LNCaP clone FGC (cell line): ENCODE measurements at regions not wholly inside any gene's neighbourhood (a gene's known extent, or its start where the extent isn't known, plus 50 kb on each side); places are given as distances from the start of the nearest gene placed in this dataset.

Experiments used
- DNase-seq: peaks from one replicate; pipeline ENCODE4 v3.0.0-alpha.2; 2011; ENCODE audit warnings: low read depth
- H3K4me3 ChIP-seq: 2 replicates; pipeline ENCODE4 v1.5.1; 2011; ENCODE audit warnings: mild to moderate bottlenecking, low read depth, low read length, control low read depth
- TF ChIP-seq, protein P1 (sequence below): IDR thresholded peaks from 2 replicates; pipeline ENCODE4 v1.5.1; 2012; ENCODE audit warnings: mild to moderate bottlenecking; ENCODE audit not compliant: control insufficient read depth, insufficient read depth; ENCODE audit errors: extremely low read depth

DNA sequence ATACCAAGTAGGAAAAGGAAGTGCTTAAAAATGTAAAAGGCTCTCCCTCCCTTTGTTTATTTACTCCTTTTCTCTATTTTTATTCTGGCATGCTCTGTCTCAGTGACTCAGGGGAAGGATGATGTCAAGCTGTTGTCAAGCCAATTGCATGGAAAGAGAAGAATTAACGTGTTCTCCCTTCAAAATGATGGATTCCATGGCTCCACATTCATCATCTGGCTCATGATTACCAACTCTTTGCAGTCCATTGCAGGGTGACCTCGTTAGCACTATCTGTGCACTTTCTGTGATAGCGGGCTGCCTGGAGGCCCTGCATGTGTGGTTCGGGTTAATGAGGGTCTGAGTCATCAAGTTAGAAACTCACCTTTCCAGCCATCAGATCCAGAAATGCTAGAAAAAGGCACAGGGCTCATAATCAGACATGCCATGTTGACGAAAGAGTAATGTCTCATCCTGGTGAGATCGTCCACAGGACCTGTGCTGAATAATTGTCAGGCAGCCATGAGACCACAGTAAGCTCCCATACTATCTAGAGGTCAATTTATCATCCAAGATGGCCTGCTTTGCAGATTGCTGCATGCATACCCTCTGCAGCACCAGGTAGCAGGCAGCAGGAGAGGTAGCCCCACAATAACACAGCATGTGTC is 79.2 kb upstream of the BTG1 start:
- DNase-seq, result no peak
- TF ChIP-seq, protein P1, sequence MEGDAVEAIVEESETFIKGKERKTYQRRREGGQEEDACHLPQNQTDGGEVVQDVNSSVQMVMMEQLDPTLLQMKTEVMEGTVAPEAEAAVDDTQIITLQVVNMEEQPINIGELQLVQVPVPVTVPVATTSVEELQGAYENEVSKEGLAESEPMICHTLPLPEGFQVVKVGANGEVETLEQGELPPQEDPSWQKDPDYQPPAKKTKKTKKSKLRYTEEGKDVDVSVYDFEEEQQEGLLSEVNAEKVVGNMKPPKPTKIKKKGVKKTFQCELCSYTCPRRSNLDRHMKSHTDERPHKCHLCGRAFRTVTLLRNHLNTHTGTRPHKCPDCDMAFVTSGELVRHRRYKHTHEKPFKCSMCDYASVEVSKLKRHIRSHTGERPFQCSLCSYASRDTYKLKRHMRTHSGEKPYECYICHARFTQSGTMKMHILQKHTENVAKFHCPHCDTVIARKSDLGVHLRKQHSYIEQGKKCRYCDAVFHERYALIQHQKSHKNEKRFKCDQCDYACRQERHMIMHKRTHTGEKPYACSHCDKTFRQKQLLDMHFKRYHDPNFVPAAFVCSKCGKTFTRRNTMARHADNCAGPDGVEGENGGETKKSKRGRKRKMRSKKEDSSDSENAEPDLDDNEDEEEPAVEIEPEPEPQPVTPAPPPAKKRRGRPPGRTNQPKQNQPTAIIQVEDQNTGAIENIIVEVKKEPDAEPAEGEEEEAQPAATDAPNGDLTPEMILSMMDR, result no peak
- no peak overlapping the region for H3K4me3 ChIP-seq

DNA sequence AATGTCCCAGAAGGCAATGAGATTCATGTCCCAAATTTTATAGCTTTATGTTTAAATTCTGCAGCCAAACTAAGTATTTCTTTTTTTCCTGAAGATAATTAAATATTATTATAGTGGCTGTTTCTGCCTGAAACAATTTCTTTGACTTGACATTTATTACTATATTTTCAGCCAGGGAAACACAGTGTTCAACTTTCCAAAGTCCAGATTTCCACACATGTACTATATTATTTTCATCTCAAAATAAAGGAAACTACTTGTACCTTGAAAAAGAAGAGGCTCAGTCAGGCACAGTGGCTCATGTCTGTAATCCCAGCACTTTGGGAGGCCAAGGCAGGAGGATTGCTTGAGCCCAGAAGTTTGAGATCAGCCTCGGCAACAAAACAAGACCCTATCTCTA is 77.8 kb upstream of the BTG1 start:
- no peak overlapping the region for H3K4me3 ChIP-seq
- TF ChIP-seq, protein P1, result no peak
- no peak for DNase-seq

DNA sequence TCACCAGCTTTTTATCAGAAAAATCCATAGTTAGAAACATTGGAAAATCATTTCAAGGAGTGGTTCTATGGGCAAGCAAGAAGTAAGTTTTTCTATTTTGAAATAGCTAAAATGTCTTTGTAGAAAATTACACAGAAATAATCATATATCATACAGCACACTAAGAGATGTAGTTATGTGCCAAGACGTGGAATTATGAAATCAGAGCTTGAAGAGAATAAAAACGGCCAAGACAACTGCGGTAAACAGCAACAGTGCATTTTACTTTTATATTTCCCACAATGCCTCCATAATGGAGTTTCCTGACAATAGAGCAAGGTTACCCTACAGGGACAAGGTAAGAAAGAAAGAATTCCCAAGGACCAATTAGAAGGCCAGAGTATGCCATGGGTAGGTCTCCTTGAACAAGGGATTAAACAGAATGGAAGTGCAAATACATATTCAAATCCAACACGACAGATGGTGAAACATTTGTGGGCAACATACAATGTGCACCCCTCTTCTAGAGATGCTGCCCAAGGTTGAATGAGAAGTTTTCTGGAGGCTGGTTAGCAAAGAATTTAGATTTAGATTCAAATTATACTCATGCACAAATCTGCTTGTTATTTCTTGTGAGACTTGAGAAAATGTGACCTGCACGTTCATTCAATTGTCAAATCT is 76.1 kb upstream of the BTG1 start:
- TF ChIP-seq, protein P1, result no peak
- no peak overlapping the region for H3K4me3 ChIP-seq
- no peak for DNase-seq

DNA sequence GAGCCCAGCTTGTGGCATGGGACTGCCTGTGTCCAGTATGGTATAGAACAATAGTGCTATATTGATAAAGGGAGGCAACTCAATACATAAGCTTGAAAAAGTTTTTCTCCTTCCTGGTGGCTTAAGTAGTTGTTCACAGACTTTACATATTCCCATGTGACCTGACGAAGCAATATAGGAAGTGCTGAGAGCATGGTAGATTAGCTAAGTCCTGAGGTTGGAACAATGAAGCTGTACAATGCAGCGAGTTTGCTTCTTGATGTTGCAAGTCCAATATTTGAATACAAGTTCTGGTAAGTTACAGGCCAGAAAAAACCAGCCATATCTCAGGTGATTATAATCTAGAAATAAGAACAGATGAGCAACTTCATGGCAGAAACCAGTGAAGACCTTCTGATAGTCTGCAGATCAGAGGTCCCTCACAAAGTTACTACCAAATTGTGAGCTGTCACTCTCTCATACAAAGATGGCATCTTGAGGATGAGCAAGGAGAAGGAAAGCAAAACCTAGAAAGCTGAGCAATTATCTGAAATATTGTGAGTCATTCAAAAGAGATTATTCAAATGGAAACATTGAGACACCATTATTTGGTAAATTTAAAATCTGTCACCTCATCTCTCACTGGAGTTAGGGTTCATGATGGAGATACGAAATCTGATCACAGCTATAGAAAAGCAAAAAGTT is 72.9 kb upstream of the BTG1 start:
- no peak overlapping the region for H3K4me3 ChIP-seq
- TF ChIP-seq, protein P1, result no peak
- DNase-seq, result no peak

DNA sequence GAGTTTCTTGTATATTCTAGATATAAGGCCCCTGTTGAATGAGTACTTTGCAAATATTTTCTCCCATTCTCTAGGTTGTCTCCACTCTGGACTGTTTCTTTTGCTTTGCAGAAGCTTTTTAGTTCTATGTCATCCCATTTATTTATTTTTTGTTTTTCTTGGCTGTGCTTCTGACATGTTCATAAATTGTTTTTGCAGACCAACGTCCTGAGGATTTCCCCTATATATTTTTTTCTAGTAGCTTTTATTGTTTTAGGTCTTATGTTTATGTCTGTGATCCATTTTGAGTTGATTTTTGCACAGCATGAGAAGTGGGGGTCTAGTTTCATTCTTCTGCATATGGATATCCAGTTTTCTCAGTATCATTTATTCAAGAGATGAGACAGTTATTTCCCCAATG is 70.4 kb upstream of the BTG1 start:
- DNase-seq, result no peak
- H3K4me3 ChIP-seq, result no peak overlapping the region
- TF ChIP-seq, protein P1, result no peak

DNA sequence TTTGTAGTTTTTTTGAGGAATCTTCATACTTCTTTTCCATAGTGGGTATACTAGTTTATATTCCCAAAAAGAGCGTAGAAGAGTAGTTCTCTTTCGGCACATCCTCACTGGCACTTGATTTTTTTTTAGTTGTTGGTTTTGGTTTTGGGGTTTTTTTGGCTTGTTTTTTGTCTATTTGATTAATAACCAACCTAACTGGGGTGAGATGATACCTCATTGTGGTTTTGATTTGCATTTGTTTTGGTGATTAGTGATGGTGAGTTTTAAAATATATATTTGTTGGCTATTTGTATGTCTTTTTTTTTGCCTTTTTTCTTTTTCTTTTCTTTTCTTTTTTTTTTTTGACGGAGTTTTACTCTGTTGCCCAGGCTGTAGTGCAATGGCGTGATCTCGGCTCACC is 69.7 kb upstream of the BTG1 start:
- H3K4me3 ChIP-seq, result no peak overlapping the region
- no peak for DNase-seq
- TF ChIP-seq, protein P1, result no peak

DNA sequence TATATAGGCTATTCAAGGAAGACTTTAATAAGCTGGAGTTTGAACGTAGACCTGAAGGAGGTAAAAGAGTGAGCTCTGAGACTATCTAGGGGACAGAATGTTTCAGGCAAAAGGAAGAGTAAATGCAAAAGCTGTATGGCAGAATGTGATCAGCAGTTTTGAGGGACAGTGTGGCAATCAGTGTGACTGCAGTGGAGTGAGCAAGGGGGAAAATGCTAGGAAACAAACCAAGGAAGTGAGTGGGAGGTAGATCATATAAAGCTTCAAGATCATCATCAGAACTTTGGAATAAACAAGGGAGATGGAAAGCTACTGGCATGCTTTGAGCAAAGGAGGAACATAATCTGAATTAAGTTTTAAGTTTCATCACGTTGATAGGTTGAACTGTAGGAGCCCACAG is 67.5 kb upstream of the BTG1 start:
- DNase-seq, result no peak
- TF ChIP-seq, protein P1, result no peak
- no peak overlapping the region for H3K4me3 ChIP-seq
